ENCODE measurements at regions not wholly inside any gene's neighbourhood (a gene's known extent, or its start where the extent isn't known, plus 50 kb on each side); places are given as distances from the start of the nearest gene placed in this dataset.
A peak's percentile ranks its signal among the peaks of the same experiment; 100 is the strongest.

DNA sequence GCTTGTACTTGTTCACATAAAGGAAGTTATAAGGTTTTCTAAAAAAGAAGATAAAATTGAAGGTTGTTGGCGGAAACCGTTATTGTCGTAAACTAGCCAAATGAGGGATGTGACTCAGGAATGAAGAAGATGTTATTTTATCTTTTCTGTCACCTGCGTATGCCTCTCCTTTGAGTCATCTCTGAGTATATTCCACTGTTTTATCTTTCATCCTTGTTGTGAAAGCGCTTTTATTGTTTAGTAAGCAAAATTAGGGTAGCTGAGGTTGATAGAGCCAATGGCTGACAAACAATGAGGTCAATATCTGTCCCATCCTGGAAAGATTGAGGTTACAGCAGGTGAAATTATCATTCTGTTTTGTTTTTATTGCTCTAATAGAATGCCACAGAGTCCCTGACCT, 105.0 kb downstream of the TUSC1 start:
- Histone ChIP-seq H2AFZ (ENCODE audit: low read length) (no peak overlapping the region), H3K27ac (ENCODE audit: extremely low read length, insufficient read depth, low read length) (no peak overlapping the region), H3K9ac (ENCODE audit: insufficient read depth, low read depth, low read length) (no peak overlapping the region), H3K36me3 (replicated peaks in 1 of 2; ENCODE audit: control insufficient read depth in 1 of 2, insufficient read depth in 2 of 2, low read length in 2 of 2) (no peaks in the 10 kb centered on the region), H3K9me3 (ENCODE audit: low read length) (peaks cover 19% of the 10 kb centered on the region), H3K4me3 (replicated peaks in 1 of 3; ENCODE audit: insufficient read depth in 1 of 3, low read depth in 2 of 3, low read length in 3 of 3) (no peak overlapping the region), H3K4me2 (ENCODE audit: low read depth, low read length) (no peak overlapping the region), H4K20me1 (ENCODE audit: insufficient read depth, low read length) (no peaks in the 10 kb centered on the region), H3K4me1 (ENCODE audit: insufficient read depth, low read length) (no peaks in the 10 kb centered on the region), H3K79me2 (ENCODE audit: insufficient read depth, low read length) (no peaks in the 10 kb centered on the region), H3K27me3 (ENCODE audit: control insufficient read depth in 1 of 2, insufficient read depth in 2 of 2, low read length in 2 of 2) (no peaks in the 10 kb centered on the region)
- FAIRE-seq (no peak), DNase-seq (ENCODE audit: low spot score) (no peak), ATAC-seq (no peak)
- CTCF ChIA-PET (ENCODE audit: low intra/inter-chr PET ratio, low total read pairs), result no interaction called here
- intact Hi-C loops (cut with micrococcal nuclease; ENCODE audit: unreplicated experiment) (no loop called here), in situ Hi-C loops (cut with HindIII; ENCODE audit: extremely low pct_ligation_motif_present, low pct_unique_long_range_greater_than_20kb) (no loop called here)
- TF ChIP-seq MAFF (IDR thresholded peaks at IDR 0.05; ENCODE audit: low read depth, low read length), result peak; percentile 52; the same call in 1 of the 2 replicates
- TF ChIP-seq SMAD9 (CRISPR knock-in tag; IDR thresholded peaks at IDR 0.05), result no peak
- peak; percentile 48 to 56; a peak in 2 of 4 replicates for TF ChIP-seq MAFK (conservative IDR thresholded peaks at IDR 0.05 in 1 of 2, IDR thresholded peaks at IDR 0.05 in 1 of 2; ENCODE audit: low read length in 2 of 2)
- WGBS (ENCODE audit: low lambda C conversion rate), result 53% methylated on average over 5 of the region's 5 CpGs
- BruUV-seq (replicated peaks), result no TSS peak
- POLR2A ChIA-PET, result no interaction called here

DNA sequence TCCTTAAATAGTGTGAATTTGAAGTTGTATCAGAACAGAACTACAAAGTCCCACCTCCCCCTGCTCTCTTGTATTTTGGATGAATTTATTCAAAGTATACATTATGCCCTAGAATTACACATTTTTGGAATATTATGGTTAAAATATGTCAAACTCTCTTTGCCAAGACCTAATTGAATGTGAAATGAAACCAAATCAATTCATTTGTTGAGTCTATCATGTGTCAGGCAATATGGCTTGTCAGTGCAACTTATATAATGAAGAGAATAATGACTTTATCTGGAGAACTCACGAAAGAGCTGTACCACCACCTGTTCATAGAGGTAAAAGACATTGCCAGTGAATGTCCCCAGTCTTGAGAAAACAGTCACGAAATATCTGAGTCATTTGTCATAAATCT, 106.8 kb downstream of the TUSC1 start:
- H3K36me3 ChIP-seq (replicated peaks in 1 of 2; ENCODE audit: control insufficient read depth in 1 of 2, insufficient read depth in 2 of 2, low read length in 2 of 2), result no peaks in the 10 kb centered on the region
- ChIA-PET CTCF (ENCODE audit: low intra/inter-chr PET ratio, low total read pairs) (no interaction called here), POLR2A (no interaction called here)
- DNase-seq (ENCODE audit: low spot score) (no peak), FAIRE-seq (no peak), ATAC-seq (no peak)
- TF ChIP-seq ADNP (CRISPR knock-in tag; IDR thresholded peaks at IDR 0.05) (no peak), MATR3 (CRISPR knock-in tag; IDR thresholded peaks at IDR 0.05) (no peak), ZNF451 (CRISPR knock-in tag; IDR thresholded peaks at IDR 0.05) (no peak), NFKBIZ (CRISPR knock-in tag; IDR thresholded peaks at IDR 0.05) (no peak), ZFP82 (CRISPR knock-in tag; IDR thresholded peaks at IDR 0.05; ENCODE audit: borderline replicate concordance) (no peak), ZFAT (CRISPR knock-in tag; conservative IDR thresholded peaks at IDR 0.05) (no peak), ZNF761 (CRISPR knock-in tag; conservative IDR thresholded peaks at IDR 0.05) (no peak)
- TF ChIP-seq, protein P1, sequence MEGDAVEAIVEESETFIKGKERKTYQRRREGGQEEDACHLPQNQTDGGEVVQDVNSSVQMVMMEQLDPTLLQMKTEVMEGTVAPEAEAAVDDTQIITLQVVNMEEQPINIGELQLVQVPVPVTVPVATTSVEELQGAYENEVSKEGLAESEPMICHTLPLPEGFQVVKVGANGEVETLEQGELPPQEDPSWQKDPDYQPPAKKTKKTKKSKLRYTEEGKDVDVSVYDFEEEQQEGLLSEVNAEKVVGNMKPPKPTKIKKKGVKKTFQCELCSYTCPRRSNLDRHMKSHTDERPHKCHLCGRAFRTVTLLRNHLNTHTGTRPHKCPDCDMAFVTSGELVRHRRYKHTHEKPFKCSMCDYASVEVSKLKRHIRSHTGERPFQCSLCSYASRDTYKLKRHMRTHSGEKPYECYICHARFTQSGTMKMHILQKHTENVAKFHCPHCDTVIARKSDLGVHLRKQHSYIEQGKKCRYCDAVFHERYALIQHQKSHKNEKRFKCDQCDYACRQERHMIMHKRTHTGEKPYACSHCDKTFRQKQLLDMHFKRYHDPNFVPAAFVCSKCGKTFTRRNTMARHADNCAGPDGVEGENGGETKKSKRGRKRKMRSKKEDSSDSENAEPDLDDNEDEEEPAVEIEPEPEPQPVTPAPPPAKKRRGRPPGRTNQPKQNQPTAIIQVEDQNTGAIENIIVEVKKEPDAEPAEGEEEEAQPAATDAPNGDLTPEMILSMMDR (CRISPR knock-in tag; IDR thresholded peaks at IDR 0.05), result no peak
- TF ChIP-seq, protein P2, sequence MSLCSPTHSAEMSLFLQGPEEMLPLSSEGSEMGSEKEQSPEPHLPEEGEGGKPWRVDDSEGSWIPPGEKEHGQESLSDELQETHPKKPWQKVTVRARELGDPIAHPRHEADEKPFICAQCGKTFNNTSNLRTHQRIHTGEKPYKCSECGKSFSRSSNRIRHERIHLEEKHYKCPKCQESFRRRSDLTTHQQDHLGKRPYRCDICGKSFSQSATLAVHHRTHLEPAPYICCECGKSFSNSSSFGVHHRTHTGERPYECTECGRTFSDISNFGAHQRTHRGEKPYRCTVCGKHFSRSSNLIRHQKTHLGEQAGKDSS (CRISPR knock-in tag; IDR thresholded peaks at IDR 0.05; ENCODE audit: borderline replicate concordance, low read depth), result no peak
- H3K4me1 ChIP-seq (ENCODE audit: insufficient read depth, low read length), result no peaks in the 10 kb centered on the region
- in situ Hi-C loops (cut with HindIII; ENCODE audit: extremely low pct_ligation_motif_present, low pct_unique_long_range_greater_than_20kb) (no loop called here), intact Hi-C loops (cut with micrococcal nuclease; ENCODE audit: unreplicated experiment) (no loop called here)
- no peak overlapping the region for H3K9ac ChIP-seq (ENCODE audit: insufficient read depth, low read depth, low read length)
- H3K4me2 ChIP-seq (ENCODE audit: low read depth, low read length), result no peak overlapping the region
- no peak overlapping the region for H3K4me3 ChIP-seq (replicated peaks in 1 of 3; ENCODE audit: insufficient read depth in 1 of 3, low read depth in 2 of 3, low read length in 3 of 3)
- WGBS (ENCODE audit: low lambda C conversion rate), result 2% methylated on average over 2 of the region's 2 CpGs
- no peaks in the 10 kb centered on the region for H3K27me3 ChIP-seq (ENCODE audit: control insufficient read depth in 1 of 2, insufficient read depth in 2 of 2, low read length in 2 of 2)
- no peak overlapping the region for H3K27ac ChIP-seq (ENCODE audit: extremely low read length, insufficient read depth, low read length)
- no peaks in the 10 kb centered on the region for H4K20me1 ChIP-seq (ENCODE audit: insufficient read depth, low read length)
- H3K9me3 ChIP-seq (ENCODE audit: low read length), result peaks cover 9% of the 10 kb centered on the region; the same call in 1 of the 2 replicates
- BruUV-seq (replicated peaks), result no TSS peak
- no peaks in the 10 kb centered on the region for H3K79me2 ChIP-seq (ENCODE audit: insufficient read depth, low read length)
- H2AFZ ChIP-seq (ENCODE audit: low read length), result no peak overlapping the region

All from HepG2 (cell line).